ENCODE measurements at regions not wholly inside any gene's neighbourhood (a gene's known extent, or its start where the extent isn't known, plus 50 kb on each side); places are given as distances from the start of the nearest gene placed in this dataset.

DNA sequence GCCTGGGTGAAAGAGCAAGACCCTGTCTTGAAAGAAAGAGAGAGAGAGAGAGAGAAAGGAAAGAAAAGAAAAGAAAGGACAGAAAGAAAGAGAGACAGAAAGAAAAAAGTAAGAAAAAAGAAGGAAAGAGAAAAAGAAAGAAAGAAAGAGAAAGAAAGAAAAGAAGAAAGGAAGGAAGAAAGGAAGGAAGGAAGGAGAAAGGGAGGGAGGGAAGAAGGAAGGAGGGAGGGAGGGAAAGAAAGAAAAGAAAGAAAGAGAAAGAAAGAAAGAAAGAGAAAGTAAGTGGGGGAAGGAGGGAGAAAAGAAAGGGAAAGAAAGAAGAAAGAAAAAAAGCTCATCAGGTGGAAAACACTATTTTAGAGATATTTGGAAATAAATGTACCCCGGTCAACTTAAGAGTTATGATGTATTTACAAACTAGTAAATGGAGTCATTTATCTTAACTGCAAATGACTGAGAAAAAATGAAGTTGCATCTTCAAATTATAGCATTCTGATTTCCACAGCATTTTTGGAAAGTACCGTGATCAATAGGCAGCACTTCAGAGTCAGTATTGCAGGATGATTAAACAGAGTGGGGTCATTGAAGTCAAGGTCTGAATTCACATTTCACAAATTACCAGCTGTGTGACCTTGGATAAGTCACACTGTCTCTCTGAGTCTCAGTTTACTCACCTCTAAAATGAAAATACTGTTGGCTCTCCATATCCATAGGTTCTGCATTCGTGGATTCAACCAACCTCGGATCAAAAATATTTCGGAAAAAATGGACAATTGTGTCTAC lies 64.1 kb upstream of the SMAD1 start:
- intact Hi-C loops (cut with DNase I, micrococcal nuclease): no loop called here
- Histone ChIP-seq H3K36me3 (ENCODE audit: low read depth) (no peaks in the 10 kb centered on the region), H3K4me3 (no peak overlapping the region), H3K9me3 (no peaks in the 10 kb centered on the region), H3K4me1 (ENCODE audit: low read depth) (no peaks in the 10 kb centered on the region)
- ATAC-seq (no peak), DNase-seq (no peak)
- TF ChIP-seq, protein P1, sequence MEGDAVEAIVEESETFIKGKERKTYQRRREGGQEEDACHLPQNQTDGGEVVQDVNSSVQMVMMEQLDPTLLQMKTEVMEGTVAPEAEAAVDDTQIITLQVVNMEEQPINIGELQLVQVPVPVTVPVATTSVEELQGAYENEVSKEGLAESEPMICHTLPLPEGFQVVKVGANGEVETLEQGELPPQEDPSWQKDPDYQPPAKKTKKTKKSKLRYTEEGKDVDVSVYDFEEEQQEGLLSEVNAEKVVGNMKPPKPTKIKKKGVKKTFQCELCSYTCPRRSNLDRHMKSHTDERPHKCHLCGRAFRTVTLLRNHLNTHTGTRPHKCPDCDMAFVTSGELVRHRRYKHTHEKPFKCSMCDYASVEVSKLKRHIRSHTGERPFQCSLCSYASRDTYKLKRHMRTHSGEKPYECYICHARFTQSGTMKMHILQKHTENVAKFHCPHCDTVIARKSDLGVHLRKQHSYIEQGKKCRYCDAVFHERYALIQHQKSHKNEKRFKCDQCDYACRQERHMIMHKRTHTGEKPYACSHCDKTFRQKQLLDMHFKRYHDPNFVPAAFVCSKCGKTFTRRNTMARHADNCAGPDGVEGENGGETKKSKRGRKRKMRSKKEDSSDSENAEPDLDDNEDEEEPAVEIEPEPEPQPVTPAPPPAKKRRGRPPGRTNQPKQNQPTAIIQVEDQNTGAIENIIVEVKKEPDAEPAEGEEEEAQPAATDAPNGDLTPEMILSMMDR (IDR thresholded peaks at IDR 0.05): no peak

- TF ChIP-seq, protein P1 (IDR thresholded peaks at IDR 0.05): no peak
- Histone ChIP-seq H3K9me3 (no peaks in the 10 kb centered on the region), H3K4me1 (ENCODE audit: low read depth) (no peaks in the 10 kb centered on the region), H3K36me3 (ENCODE audit: low read depth) (no peaks in the 10 kb centered on the region), H3K4me3 (no peak overlapping the region)
- intact Hi-C loops (cut with DNase I, micrococcal nuclease): no loop called here
- DNase-seq (no peak), ATAC-seq (no peak)
Measured at GRCh38 chr4:145414841-145415240, 66.8 kb upstream of the SMAD1 start.

GRCh38 chr4:145414226-145414625 lies 67.4 kb upstream of the SMAD1 start:
- H3K4me3 ChIP-seq: no peak overlapping the region
- no peak for DNase-seq
- no peaks in the 10 kb centered on the region for H3K4me1 ChIP-seq (ENCODE audit: low read depth)
- TF ChIP-seq, protein P1 (IDR thresholded peaks at IDR 0.05): no peak
- intact Hi-C loops (cut with DNase I, micrococcal nuclease): no loop called here
- ATAC-seq: no peak
- H3K36me3 ChIP-seq (ENCODE audit: low read depth): no peaks in the 10 kb centered on the region
- no peaks in the 10 kb centered on the region for H3K9me3 ChIP-seq

- no peaks in the 10 kb centered on the region for H3K9me3 ChIP-seq
- no peak overlapping the region for H3K4me3 ChIP-seq
- H3K36me3 ChIP-seq (ENCODE audit: low read depth): no peaks in the 10 kb centered on the region
- no peaks in the 10 kb centered on the region for H3K4me1 ChIP-seq (ENCODE audit: low read depth)
- TF ChIP-seq, protein P1 (IDR thresholded peaks at IDR 0.05): no peak
- intact Hi-C loops (cut with DNase I, micrococcal nuclease): no loop called here
- no peak for ATAC-seq
- no peak for DNase-seq
Measured at GRCh38 chr4:145406970-145407369, 74.7 kb upstream of the SMAD1 start.

- Histone ChIP-seq H3K9me3 (no peaks in the 10 kb centered on the region), H3K36me3 (ENCODE audit: low read depth) (no peaks in the 10 kb centered on the region), H3K4me1 (ENCODE audit: low read depth) (no peaks in the 10 kb centered on the region), H3K4me3 (no peak overlapping the region)
- intact Hi-C loops (cut with DNase I, micrococcal nuclease): no loop called here
- no peak for ATAC-seq
- DNase-seq: no peak
- TF ChIP-seq, protein P1 (IDR thresholded peaks at IDR 0.05): no peak
Measured at GRCh38 chr4:145404761-145405160, 76.9 kb upstream of the SMAD1 start.
